Kidney epithelial cell (primary cell): ENCODE measurements at regions not wholly inside any gene's neighbourhood (a gene's known extent, or its start where the extent isn't known, plus 50 kb on each side); places are given as distances from the start of the nearest gene placed in this dataset.
"Not testable (repeated sequence)": the region's sequence is repeated elsewhere in the genome, so short reads cannot be mapped to it uniquely, and the experiment has no call there.

ENCODE experiments used
- DNase-seq: peaks from one replicate; pipeline ENCODE4 v3.0.0-alpha.2; 2010; ENCODE audit warnings: low read depth
- H3K27me3 ChIP-seq: 2 replicates; pipeline ENCODE4 v1.6.0; 2011; ENCODE audit warnings: low read length; ENCODE audit not compliant: control insufficient read depth, insufficient read depth
- H3K36me3 ChIP-seq: 2 replicates; pipeline ENCODE4 v1.5.1; 2011; ENCODE audit warnings: low read length; ENCODE audit not compliant: control insufficient read depth, insufficient read depth
- H3K4me3 ChIP-seq: 2 replicates; pipeline ENCODE4 v1.5.1; 2011; ENCODE audit warnings: low read depth, mild to moderate bottlenecking, control low read depth, low read length
- TF ChIP-seq, protein P1 (sequence below): IDR thresholded peaks from 2 replicates; pipeline ENCODE4 v1.5.1; 2011; ENCODE audit warnings: mild to moderate bottlenecking, moderate library complexity, low read length, control low read depth, inconsistent platforms; ENCODE audit not compliant: insufficient read depth, poor library complexity, severe bottlenecking

DNA sequence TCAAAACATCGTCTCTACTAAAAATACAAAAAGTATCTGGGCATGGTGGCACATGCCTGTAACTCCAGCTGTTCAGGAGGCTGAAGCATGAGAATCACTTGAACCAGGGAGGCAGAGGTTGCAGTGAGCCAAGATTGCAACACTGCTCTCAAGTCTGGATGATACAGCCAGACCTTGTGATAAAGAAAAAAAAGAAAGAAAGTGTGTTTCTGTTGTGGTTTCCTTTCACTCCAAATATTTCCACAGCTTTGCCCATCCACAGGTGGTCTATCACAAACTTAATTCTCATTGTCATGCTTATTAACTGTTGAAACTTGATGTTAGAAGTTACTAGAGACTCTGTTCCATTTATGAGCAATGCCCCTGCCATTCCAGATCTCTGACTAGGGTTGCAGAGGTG is 316.0 kb upstream of the SEMA3C start:
- TF ChIP-seq, protein P1, sequence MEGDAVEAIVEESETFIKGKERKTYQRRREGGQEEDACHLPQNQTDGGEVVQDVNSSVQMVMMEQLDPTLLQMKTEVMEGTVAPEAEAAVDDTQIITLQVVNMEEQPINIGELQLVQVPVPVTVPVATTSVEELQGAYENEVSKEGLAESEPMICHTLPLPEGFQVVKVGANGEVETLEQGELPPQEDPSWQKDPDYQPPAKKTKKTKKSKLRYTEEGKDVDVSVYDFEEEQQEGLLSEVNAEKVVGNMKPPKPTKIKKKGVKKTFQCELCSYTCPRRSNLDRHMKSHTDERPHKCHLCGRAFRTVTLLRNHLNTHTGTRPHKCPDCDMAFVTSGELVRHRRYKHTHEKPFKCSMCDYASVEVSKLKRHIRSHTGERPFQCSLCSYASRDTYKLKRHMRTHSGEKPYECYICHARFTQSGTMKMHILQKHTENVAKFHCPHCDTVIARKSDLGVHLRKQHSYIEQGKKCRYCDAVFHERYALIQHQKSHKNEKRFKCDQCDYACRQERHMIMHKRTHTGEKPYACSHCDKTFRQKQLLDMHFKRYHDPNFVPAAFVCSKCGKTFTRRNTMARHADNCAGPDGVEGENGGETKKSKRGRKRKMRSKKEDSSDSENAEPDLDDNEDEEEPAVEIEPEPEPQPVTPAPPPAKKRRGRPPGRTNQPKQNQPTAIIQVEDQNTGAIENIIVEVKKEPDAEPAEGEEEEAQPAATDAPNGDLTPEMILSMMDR: no peak
- no peak for DNase-seq
- H3K4me3 ChIP-seq: no peak overlapping the region
- H3K36me3 ChIP-seq: no peaks in the 10 kb centered on the region
- no peaks in the 10 kb centered on the region for H3K27me3 ChIP-seq

DNA sequence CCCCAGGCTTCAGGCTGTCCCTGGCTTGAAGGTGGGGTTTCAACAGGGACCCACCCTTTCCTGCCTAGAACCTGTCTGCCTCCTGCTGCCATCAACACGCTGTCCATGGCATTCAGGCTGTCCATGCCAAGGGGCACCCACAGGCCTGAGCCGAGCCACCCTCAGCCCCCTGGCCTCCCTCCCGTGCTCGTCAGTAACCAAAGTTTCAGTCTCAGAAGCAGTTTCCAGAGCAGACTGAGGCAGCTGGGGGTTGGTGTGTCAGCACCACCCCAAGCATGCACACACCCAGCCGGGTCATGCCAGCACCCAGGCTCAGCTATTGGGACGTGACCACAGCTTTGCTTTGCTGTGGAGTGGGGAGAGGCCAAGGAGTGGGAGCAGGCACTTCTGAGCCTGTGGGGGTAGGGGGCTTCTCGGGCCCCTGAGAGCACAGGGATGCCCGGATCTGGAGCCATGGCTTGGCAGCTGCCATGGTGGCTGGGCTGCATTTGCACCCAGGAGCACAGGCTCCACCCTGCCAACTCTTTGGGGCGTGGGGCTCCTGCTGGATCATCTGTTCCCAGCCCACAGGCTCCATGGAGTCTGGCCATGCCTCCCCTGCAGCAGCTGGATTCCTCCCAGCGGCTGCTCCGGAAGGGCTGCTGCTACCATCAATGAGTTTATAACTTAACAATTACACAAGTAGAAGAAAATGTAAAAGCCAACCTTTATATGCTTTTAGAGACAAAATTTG is 314.5 kb upstream of the SEMA3C start:
- TF ChIP-seq, protein P1: no peak
- Histone ChIP-seq H3K27me3 (no peaks in the 10 kb centered on the region), H3K4me3 (no peak overlapping the region), H3K36me3 (no peaks in the 10 kb centered on the region)
- DNase-seq: no peak

DNA sequence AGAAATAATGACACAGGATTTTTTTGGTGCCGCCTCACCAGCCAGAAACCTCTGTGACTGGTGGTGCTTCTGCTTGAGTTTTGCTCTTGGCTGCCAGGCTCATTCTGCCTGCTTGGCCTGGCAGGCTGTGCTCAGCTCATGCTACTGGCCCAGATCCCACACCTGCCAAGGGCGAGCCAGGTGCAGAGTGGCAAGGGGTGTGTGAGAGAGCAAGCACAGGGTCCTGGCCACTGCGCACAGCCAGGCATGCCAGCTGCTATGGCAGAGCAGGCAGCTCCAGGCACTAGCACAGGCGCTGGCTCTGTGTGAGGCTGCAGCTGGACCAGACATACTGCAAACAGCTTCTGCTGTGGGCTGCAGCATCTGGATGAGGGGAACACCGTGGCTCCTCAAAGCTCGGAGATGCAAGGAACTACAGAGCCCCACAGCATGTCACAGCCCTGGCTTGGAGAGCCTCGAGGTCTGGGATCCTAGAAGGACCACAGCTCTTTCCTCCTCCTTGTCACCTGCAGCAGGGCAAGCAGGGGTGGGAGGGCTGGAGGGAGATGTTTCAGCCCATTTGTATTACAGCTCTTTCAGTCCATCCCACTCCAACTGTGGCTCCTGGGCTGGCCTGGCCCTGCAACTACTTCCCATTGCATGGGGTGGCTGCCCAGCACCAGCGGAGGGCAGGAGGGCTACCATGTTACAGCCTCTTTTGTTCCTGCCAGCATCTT is 313.4 kb upstream of the SEMA3C start:
- Histone ChIP-seq H3K4me3 (no peak overlapping the region), H3K36me3 (no peaks in the 10 kb centered on the region), H3K27me3 (no peaks in the 10 kb centered on the region)
- DNase-seq: no peak
- TF ChIP-seq, protein P1: no peak

DNA sequence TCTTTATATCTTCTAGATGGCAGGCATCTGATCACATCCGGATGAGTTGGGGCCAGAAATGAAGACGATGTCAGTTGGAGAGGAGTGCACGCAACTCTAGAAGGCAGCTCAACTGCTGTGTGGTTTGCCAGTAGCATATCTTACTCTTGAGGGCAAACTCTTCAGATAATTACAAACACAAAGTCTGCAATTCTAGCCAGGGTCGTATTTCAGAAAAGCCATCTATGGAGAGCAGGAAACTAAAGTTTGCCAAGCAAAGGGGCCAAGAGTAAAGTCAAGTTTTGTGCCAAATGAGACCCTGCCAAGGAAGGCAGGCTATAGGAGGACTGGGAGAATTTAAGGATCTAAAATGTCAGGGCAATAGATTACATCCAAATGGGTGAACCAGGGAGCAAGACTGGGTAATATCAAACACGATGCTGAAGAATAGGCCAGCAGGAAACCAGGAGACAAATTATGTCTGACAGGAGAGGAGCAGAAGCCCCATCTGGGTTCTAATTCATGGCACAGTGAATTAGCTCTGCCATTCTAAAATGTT is 312.5 kb upstream of the SEMA3C start:
- H3K27me3 ChIP-seq: no peaks in the 10 kb centered on the region
- TF ChIP-seq, protein P1: no peak
- H3K4me3 ChIP-seq: no peak overlapping the region
- no peak for DNase-seq
- H3K36me3 ChIP-seq: no peaks in the 10 kb centered on the region

DNA sequence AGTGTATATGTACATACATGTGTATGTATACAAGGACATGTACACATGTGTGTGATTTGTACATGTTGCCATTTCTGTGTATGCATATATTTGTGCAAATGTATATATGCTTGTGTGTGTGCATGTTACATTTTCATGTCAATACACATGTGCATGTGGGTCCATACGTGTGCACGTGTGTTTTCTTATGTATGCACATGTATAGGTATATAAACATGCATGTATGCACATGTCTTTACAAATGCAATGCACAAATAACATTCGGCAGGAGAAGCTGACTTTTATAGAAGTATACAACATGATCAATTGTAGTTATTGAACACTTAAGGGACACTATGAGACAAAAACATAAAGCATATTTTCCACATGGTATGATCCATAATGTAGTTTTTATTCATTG is 307.4 kb upstream of the SEMA3C start:
- no peak overlapping the region for H3K4me3 ChIP-seq
- no peaks in the 10 kb centered on the region for H3K36me3 ChIP-seq
- DNase-seq: no peak
- no peaks in the 10 kb centered on the region for H3K27me3 ChIP-seq
- TF ChIP-seq, protein P1: no peak

DNA sequence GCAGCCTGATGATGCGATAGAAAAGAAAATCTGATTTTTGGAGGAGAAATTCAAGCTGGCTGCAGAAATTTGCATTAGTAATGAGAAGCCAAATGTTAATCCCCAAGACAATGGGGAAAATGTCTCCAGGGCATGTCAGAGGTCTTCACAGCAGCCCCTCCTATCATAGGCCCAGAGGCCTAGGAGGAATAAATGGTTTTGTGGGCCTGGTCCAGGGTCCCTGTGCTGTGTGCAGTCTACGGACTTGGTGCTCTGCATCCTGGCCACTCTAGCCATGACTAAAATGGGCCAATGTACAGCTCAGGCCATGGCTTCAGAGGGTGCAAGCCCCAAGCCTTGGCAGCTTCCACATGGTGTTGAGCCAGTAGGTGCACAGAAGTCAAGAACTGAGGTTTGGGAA is 303.8 kb upstream of the SEMA3C start:
- H3K27me3 ChIP-seq: not testable (repeated sequence)

More for the DNA sequence above, 303.8 kb upstream of the SEMA3C start:
- DNase-seq, H3K36me3 ChIP-seq, H3K4me3 ChIP-seq: not testable (repeated sequence)
